GM19328 (cell line): ENCODE measurements at regions not wholly inside any gene's neighbourhood (a gene's known extent, or its start where the extent isn't known, plus 50 kb on each side); places are given as distances from the start of the nearest gene placed in this dataset.

ENCODE experiments used
- ATAC-seq: cut with Tn5 transposase; IDR thresholded peaks from one replicate; pipeline ENCODE4 v1.9.1; 2021; ENCODE audit warnings: mild to moderate bottlenecking, moderate library complexity; ENCODE audit not compliant: unreplicated experiment

- no peak for ATAC-seq
Observed at GRCh38 chr4:30656828-30657227, 63.3 kb upstream of the PCDH7 start.

DNA sequence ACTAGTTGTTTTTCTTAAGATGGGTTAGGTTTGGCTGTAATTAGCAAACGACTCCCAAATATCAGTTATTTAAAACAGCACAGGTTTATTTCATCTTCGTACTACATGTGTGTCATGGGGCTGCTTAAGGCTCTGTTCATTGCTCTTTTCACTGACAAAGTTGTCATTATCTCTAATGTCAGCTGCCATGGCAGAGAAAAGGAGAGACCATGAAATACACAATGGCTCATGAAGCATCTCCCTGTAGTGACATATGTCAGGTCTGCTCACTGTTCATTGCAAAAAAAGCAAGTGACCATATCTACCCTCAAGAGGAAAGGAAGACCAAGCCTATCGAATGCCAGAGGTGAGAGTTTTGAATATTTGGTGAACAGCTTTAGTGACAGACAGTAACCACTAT is 52.2 kb upstream of the PCDH7 start:
- no peak for ATAC-seq

DNA sequence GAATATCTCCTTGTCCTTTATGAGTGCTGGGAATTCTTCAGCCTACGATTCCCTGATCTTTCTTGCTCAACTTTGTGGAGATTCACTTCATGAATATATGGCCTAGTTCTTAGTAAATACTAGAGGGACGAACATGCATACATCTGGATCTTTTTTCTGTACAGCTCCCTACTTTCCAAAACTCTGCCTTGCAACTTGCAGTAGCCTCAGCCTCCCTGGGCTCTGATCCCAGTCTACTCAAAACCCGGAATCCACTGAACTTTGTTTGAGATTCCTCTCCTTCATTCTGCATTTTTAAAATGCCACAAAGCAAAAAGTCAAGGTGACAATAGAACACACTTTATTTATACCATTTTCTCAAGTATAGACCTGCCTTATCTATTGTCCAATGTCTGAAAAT is 50.0 kb upstream of the PCDH7 start:
- no peak for ATAC-seq
